CD8-positive, alpha-beta memory T cell (primary cell): ENCODE measurements at regions not wholly inside any gene's neighbourhood (a gene's known extent, or its start where the extent isn't known, plus 50 kb on each side); places are given as distances from the start of the nearest gene placed in this dataset.
"Not testable (repeated sequence)": the region's sequence is repeated elsewhere in the genome, so short reads cannot be mapped to it uniquely, and the experiment has no call there.

Experiments
- CTCF ChIA-PET: fragments of 350-600 bp; sonication (Branson Sonifier 250); formaldehyde crosslinking; loops from one replicate; lab custom pipeline; 2021; ENCODE audit warnings: antibody characterized with exemption; lab: Charles Lee
- POLR2A ChIA-PET: fragments of 350-600 bp; sonication (Branson Sonifier 250); formaldehyde crosslinking; loops from one replicate; lab custom pipeline; 2021; ENCODE audit warnings: antibody characterized with exemption; lab: Charles Lee
- DNase-seq, 5 donors: peaks; one replicate each; pipeline versions ENCODE4 v3.0.0 to v3.0.0-alpha.2; 2020 to 2022; ENCODE audit warnings: mixed read lengths in 1 of 5
- H3K27ac ChIP-seq: one replicate; pipeline ENCODE4 v1.7.0; 2013; ENCODE audit warnings: low read depth, mild to moderate bottlenecking, low read length, moderate library complexity
- H3K27me3 ChIP-seq: 2 replicates; pipeline ENCODE4 v1.7.0; 2013; ENCODE audit warnings: low read length, mild to moderate bottlenecking; ENCODE audit not compliant: insufficient read depth, poor library complexity, severe bottlenecking
- H3K36me3 ChIP-seq: 2 replicates; pipeline ENCODE4 v1.7.0; 2013; ENCODE audit warnings: mild to moderate bottlenecking, low read length, moderate library complexity; ENCODE audit not compliant: insufficient read depth
- H3K4me1 ChIP-seq: 2 replicates; pipeline ENCODE4 v1.7.0; 2013; ENCODE audit warnings: mild to moderate bottlenecking, low read length, moderate library complexity; ENCODE audit not compliant: insufficient read depth
- H3K4me3 ChIP-seq: 2 replicates; pipeline ENCODE4 v1.7.0; 2013; ENCODE audit warnings: mild to moderate bottlenecking, low read length
- H3K9me3 ChIP-seq: 2 replicates; pipeline ENCODE4 v1.7.0; 2013; ENCODE audit warnings: mild to moderate bottlenecking, low read length
- H3K27ac Mint-ChIP-seq, 8 donors: one replicate each; pipeline ENCODE4 v1.8.0; 2020 to 2021; ENCODE audit warnings: mixed read lengths in 8 of 8, mild to moderate bottlenecking in 6 of 8, inconsistent platforms in 3 of 8, moderate library complexity in 3 of 8
- H3K27me3 Mint-ChIP-seq, 2 donors: one replicate each; pipeline ENCODE4 v1.8.0; 2020 to 2021; ENCODE audit warnings: mixed read lengths in 2 of 2, mild to moderate bottlenecking in 1 of 2, moderate library complexity in 1 of 2
- H3K36me3 Mint-ChIP-seq, 3 donors: one replicate each; pipeline ENCODE4 v1.8.0; 2020 to 2021; ENCODE audit warnings: mixed read lengths in 3 of 3, inconsistent platforms in 1 of 3, mild to moderate bottlenecking in 1 of 3
- H3K4me1 Mint-ChIP-seq, 3 donors: one replicate each; pipeline ENCODE4 v1.8.0; 2020 to 2021; ENCODE audit warnings: mixed read lengths in 3 of 3, inconsistent platforms in 1 of 3, mild to moderate bottlenecking in 1 of 3
- H3K4me3 Mint-ChIP-seq, 7 donors: one replicate each; pipeline ENCODE4 v1.8.0; 2020 to 2021; ENCODE audit warnings: mixed read lengths in 7 of 7, mild to moderate bottlenecking in 6 of 7, moderate library complexity in 4 of 7, inconsistent platforms in 2 of 7
- H3K9me3 Mint-ChIP-seq, 5 donors: one replicate each; pipeline ENCODE4 v1.8.0; 2020 to 2022; ENCODE audit warnings: mixed read lengths in 5 of 5, mild to moderate bottlenecking in 3 of 5, moderate library complexity in 2 of 5, inconsistent platforms in 1 of 5

DNA sequence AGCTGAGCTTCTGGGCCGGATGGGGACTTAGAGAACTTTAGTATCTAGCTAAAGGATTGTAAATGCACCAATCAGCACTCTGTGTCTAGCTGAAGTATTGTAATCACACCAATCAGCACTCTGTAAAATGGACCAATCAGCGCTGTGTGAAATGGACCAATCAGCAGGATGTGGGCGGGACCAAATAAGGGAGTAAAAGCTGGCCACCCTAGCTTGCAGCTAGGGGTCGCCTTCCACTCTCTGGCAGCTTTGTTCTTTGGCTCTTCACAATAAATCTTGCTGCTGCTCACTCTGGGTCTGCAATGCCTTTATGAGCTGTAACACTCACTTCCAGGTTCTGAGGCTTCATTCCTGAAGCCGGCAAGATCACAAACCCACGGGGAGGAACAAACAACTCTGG, 354.0 kb downstream of the PRR16 start:
- H3K4me1 Mint-ChIP-seq = no peaks in the 10 kb centered on the region
- no peaks in the 10 kb centered on the region for H3K36me3 Mint-ChIP-seq
- Histone ChIP-seq H3K4me3 (no peak overlapping the region), H3K27ac (no peak overlapping the region), H3K36me3 (no peaks in the 10 kb centered on the region), H3K27me3 (no peaks in the 10 kb centered on the region), H3K9me3 (no peaks in the 10 kb centered on the region), H3K4me1 (no peaks in the 10 kb centered on the region)
- H3K27me3 Mint-ChIP-seq = no peaks in the 10 kb centered on the region
- no peak overlapping the region for H3K4me3 Mint-ChIP-seq
- CTCF ChIA-PET = no interaction called here
- peaks cover 2 to 38% (median 12%) of the 10 kb centered on the region in 5 donors for H3K9me3 Mint-ChIP-seq
- DNase-seq = no peak
- POLR2A ChIA-PET = no interaction called here
- no peak overlapping the region for H3K27ac Mint-ChIP-seq

DNA sequence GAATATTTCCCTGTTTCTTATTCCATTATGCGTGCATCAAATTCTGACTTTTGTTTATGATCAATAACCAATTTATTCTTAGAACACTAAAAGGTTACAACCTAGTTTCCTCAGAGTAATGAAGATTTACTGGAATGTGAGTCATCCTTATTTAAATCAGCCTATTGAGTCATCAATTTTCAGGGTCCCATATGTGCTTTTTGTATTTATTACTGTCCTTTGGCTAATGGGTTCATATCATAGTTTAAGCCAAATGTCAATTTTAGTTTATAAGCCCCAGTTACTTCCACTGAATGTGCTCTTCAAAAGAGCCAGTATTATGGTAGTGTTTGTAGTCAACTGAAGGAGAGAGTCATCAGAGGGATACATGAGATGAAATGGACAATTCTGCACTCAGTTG, 359.2 kb downstream of the PRR16 start:
- DNase-seq = no peak
- Mint-ChIP-seq H3K27me3 (no peaks in the 10 kb centered on the region), H3K9me3 (peaks cover 3 to 18% (median 9%) of the 10 kb centered on the region in 5 donors), H3K27ac (no peak overlapping the region), H3K4me1 (no peaks in the 10 kb centered on the region), H3K4me3 (no peak overlapping the region), H3K36me3 (no peaks in the 10 kb centered on the region)
- H3K27ac ChIP-seq = no peak overlapping the region
- ChIA-PET POLR2A (interaction anchor here (0.6 kb wide), 1 partner anchor 634 kb away, joined by 3 read pairs; no protein-coding TSS in a partner anchor), CTCF (no interaction called here)
- H3K4me1 ChIP-seq = no peaks in the 10 kb centered on the region
- no peak overlapping the region for H3K4me3 ChIP-seq
- no peaks in the 10 kb centered on the region for H3K36me3 ChIP-seq
- H3K27me3 ChIP-seq = no peaks in the 10 kb centered on the region
- H3K9me3 ChIP-seq = no peaks in the 10 kb centered on the region

DNA sequence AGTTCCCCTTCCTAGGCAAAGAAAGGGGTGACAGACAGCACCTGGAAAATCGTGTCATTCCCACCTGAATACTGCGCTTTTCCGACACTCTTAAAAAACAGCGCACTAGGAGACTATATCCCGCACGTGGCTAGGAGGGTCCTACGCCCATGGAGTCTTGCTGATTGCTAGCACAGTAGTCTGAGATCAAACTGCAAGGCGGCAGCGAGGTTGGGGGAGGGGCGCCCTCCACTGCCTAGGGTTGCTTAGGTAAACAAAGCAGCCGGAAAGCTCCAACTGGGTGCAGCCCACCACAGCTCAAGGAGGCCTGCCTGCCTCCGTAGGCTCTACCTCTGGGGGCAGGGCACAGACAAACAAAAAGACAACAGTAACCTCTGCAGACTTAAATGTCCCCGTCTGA, 367.5 kb downstream of the PRR16 start:
- H3K4me1 ChIP-seq, H3K36me3 Mint-ChIP-seq, DNase-seq, H3K27me3 ChIP-seq, H3K4me3 ChIP-seq, POLR2A ChIA-PET, CTCF ChIA-PET, H3K9me3 Mint-ChIP-seq, H3K4me1 Mint-ChIP-seq, H3K36me3 ChIP-seq, H3K4me3 Mint-ChIP-seq, H3K27me3 Mint-ChIP-seq, H3K27ac ChIP-seq, H3K9me3 ChIP-seq: not testable (repeated sequence)
- H3K27ac Mint-ChIP-seq = peak overlapping the region in 1 of 8 donors; percentile 54

DNA sequence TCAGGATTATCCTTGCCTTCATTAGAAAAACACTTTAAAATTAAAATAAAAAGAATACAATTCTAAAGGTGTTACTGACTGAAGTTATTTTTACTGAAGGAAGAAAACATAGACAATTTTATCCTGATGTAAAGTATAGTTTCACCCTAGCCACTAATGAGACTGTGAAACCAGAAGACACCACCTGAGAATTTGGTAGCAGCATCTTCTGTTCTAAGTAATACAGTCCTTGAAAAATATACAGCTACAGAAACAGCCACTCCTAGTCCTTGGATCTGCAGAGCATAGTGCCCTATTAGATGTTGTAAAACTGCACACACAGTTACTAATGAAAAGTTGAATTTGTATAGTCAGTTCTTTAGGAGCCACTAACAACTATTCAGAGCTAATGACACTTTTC, 377.7 kb downstream of the PRR16 start:
- Mint-ChIP-seq H3K4me3 (no peak overlapping the region), H3K27me3 (no peaks in the 10 kb centered on the region), H3K36me3 (no peaks in the 10 kb centered on the region), H3K9me3 (peaks cover 2 to 8% (median 5%) of the 10 kb centered on the region in 5 donors), H3K4me1 (no peaks in the 10 kb centered on the region), H3K27ac (no peak overlapping the region)
- H3K4me1 ChIP-seq = no peaks in the 10 kb centered on the region
- CTCF ChIA-PET = no interaction called here
- H3K9me3 ChIP-seq = no peaks in the 10 kb centered on the region
- no peaks in the 10 kb centered on the region for H3K36me3 ChIP-seq
- H3K27ac ChIP-seq = no peak overlapping the region
- no peak overlapping the region for H3K4me3 ChIP-seq
- POLR2A ChIA-PET = no interaction called here
- DNase-seq = no peak
- no peaks in the 10 kb centered on the region for H3K27me3 ChIP-seq

DNA sequence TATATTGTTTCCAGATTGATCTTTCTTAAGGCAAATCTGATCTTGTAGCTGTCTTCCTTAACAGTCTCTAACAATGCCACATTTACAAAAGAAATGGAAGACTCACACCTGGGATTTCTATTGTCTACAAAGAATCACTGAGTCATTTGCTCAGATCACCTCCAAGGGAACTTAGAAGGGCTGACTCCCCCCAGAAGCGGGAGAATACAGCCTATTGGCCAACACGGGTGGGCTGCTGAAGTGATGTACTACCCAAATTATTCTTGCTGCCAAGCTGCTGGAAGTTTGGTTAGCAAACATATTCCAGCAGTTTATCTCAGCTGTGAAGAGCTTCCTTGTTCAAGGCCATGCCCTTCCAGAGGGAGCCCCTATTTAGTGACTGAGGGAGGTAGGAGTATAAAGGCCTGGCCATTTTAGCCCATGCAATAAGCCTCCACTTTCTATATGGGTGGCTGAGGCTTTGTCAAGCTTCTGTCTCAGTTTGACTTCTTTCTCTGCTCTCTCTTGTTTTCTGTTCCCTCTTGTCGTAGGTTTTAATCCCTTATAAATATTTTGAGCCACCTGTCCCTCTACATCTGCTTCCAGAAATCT, 379.4 kb downstream of the PRR16 start:
- DNase-seq = no peak
- Mint-ChIP-seq H3K9me3 (peaks cover 3 to 8% (median 5%) of the 10 kb centered on the region in 5 donors), H3K4me3 (no peak overlapping the region), H3K27ac (no peak overlapping the region), H3K27me3 (no peaks in the 10 kb centered on the region), H3K4me1 (no peaks in the 10 kb centered on the region), H3K36me3 (no peaks in the 10 kb centered on the region)
- Histone ChIP-seq H3K36me3 (no peaks in the 10 kb centered on the region), H3K4me3 (no peak overlapping the region), H3K27me3 (no peaks in the 10 kb centered on the region), H3K4me1 (no peaks in the 10 kb centered on the region), H3K27ac (no peak overlapping the region), H3K9me3 (no peaks in the 10 kb centered on the region)
- CTCF ChIA-PET = no interaction called here
- POLR2A ChIA-PET = no interaction called here

DNA sequence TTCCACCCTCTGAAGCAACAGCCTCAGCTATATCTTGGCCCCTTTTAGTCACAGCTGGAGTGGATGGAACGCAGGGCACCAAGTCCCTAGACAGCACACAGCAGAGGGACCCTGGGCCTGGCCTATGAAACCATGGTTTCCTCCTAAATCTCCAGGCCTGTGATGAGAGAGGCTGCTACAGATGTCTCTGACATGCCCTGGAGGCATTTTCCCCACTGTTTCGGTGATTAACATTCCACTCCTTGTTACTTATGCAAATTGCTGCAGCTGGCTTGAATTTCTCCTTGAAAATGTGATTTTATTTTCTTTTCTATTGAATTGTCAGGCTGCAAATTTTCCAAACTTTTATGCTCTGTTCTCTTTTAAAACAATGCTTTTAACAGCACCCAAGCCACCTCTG, 384.8 kb downstream of the PRR16 start:
- H3K27ac Mint-ChIP-seq = no peak overlapping the region
- Histone ChIP-seq H3K36me3 (no peaks in the 10 kb centered on the region), H3K4me1 (no peaks in the 10 kb centered on the region), H3K27ac (no peak overlapping the region), H3K4me3 (no peak overlapping the region), H3K9me3 (no peaks in the 10 kb centered on the region), H3K27me3 (no peaks in the 10 kb centered on the region)
- no peak for DNase-seq
- POLR2A ChIA-PET = no interaction called here
- CTCF ChIA-PET = no interaction called here
- H3K4me1 Mint-ChIP-seq = no peaks in the 10 kb centered on the region
- H3K27me3 Mint-ChIP-seq = peaks cover 0 to 2% of the 10 kb centered on the region in 2 donors
- H3K9me3 Mint-ChIP-seq = peaks cover 2 to 13% (median 3%) of the 10 kb centered on the region in 5 donors
- no peak overlapping the region for H3K4me3 Mint-ChIP-seq
- H3K36me3 Mint-ChIP-seq = no peaks in the 10 kb centered on the region

DNA sequence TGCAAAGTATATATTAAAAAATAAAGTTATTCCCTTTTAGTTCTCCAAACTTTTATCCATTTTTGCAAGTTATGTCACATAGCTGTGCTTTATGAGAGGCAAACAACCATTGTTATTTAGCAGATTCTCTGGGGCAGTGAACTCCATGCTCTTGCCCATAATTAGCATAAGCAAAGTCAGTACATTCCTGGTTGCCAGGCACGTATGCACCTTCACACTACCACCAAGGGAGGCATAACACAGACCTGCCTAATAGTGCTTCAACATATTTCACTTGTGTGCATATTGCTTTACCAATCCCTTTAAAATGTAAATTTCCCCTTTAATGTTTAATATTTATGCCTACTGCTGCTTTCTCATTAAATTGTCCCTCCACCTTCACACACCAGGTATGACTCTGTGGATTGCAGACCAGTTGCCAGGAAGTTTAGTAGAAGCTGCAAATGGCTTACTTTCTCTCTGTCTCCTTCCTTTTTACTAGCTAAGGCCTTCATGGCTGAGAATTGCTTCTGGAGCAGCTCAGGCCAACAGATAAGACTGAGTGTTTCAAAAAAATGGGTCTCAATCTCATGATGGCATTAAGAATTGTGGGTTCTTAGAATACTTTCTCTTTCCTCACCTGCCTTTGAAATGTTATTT, 388.2 kb downstream of the PRR16 start:
- H3K27ac Mint-ChIP-seq = no peak overlapping the region
- H3K36me3 Mint-ChIP-seq = no peaks in the 10 kb centered on the region
- H3K9me3 ChIP-seq = no peaks in the 10 kb centered on the region
- no peak overlapping the region for H3K27ac ChIP-seq
- H3K4me3 Mint-ChIP-seq = no peak overlapping the region
- no peaks in the 10 kb centered on the region for H3K27me3 ChIP-seq
- H3K4me3 ChIP-seq = no peak overlapping the region
- H3K4me1 ChIP-seq = no peaks in the 10 kb centered on the region
- no peaks in the 10 kb centered on the region for H3K36me3 ChIP-seq
- H3K4me1 Mint-ChIP-seq = no peaks in the 10 kb centered on the region
- ChIA-PET CTCF (no interaction called here), POLR2A (no interaction called here)
- no peak for DNase-seq
- H3K9me3 Mint-ChIP-seq = peaks cover 0 to 13% (median 4%) of the 10 kb centered on the region in 5 donors
- peaks cover 0 to 2% of the 10 kb centered on the region in 2 donors for H3K27me3 Mint-ChIP-seq

DNA sequence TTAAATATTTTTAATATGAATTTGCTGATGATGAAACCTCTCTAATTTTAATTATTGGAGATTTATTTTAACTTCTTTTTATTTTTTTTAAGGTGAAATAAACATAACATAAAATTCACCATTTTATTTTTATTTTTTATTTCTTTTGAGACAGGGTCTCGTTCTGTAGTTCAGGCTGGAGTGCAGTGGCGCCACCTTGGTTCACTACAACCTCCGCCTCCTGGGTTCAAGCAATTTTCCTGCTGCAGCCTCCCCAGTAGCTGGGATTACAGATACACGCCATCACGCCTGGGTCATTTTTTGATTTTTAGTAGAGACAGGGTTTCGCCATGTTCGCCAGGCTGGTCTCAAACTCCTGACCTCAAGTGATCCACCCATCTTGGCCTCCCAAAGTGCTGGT, 402.9 kb downstream of the PRR16 start:
- H3K4me1 ChIP-seq = no peaks in the 10 kb centered on the region
- H3K27ac ChIP-seq = no peak overlapping the region
- Mint-ChIP-seq H3K27me3 (no peaks in the 10 kb centered on the region), H3K27ac (no peak overlapping the region), H3K9me3 (peaks cover 0 to 20% (median 7%) of the 10 kb centered on the region in 5 donors), H3K36me3 (no peaks in the 10 kb centered on the region), H3K4me1 (no peaks in the 10 kb centered on the region), H3K4me3 (no peak overlapping the region)
- no peaks in the 10 kb centered on the region for H3K27me3 ChIP-seq
- no peaks in the 10 kb centered on the region for H3K9me3 ChIP-seq
- ChIA-PET POLR2A (no interaction called here), CTCF (no interaction called here)
- no peak for DNase-seq
- H3K36me3 ChIP-seq = no peaks in the 10 kb centered on the region
- H3K4me3 ChIP-seq = no peak overlapping the region
